ENCODE measurements at regions not wholly inside any gene's neighbourhood (a gene's known extent, or its start where the extent isn't known, plus 50 kb on each side); places are given as distances from the start of the nearest gene placed in this dataset.
A peak's percentile ranks its signal among the peaks of the same experiment; 100 is the strongest.
"Not testable (repeated sequence)": the region's sequence is repeated elsewhere in the genome, so short reads cannot be mapped to it uniquely, and the experiment has no call there.

DNA sequence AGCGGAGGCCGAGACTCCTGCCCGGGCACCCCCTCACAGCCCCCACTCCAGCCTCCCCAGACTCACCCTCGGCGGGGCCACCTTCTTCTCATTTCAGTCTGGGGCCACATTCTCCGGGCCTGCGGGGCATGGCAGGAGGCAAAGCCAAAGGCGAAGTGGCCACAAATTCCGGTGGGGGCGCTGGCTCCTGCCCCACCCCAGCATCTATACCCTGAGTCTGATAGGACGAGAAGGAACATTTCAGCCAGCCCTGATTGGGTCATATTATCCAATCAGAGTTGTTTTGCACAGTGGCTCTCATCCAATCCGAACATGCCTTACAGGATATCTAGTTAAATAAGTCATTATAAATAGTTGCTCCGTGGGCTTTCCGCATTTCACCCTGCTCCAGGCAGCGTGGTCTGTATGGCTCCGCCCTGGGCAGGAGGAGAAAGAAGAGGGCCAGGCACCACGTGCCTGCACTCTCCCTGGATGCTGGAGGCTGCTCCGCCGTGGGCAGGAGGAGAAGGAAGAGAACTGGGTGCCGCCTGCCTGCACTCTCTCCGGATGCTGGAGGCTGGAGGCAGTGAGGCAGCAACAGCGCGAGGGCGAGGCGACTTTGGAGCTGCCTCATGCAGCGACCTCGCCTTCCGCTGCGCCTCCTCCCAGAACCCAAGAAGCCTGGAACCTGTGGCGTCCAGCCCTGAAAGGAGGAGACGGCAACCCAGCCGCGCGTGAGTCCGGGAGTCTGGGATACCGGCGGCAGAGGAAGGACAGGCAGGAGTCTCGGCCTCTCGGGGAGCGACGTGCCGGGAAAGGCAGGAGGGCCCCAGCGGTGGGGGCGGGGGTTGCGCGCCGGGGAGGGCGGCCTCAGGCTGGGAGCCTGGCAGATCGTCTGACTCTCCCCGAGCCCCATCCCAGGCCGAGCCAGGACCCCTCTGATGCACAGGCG, 162.9 kb downstream of the ZNF33B start:
- peaks cover 0 to 15% (median 8%) of the 10 kb centered on the region in 7 donors for H3K9me3 Mint-ChIP-seq
- H3K27me3 Mint-ChIP-seq, result peaks cover 22 to 61% (median 55%) of the 10 kb centered on the region in 3 donors
- H3K36me3 Mint-ChIP-seq, result no peaks in the 10 kb centered on the region
- H3K4me3 Mint-ChIP-seq, result peak overlapping the region in 3 of 8 donors; percentile 44 to 55 (median 49)
- H3K4me1 Mint-ChIP-seq, result peaks cover 0 to 6% (median 5%) of the 10 kb centered on the region in 3 donors
- DNase-seq (no peak), ATAC-seq (ENCODE audit: low read depth in 2 of 2) (no peak)
- H3K27ac Mint-ChIP-seq, result no peak overlapping the region

DNA sequence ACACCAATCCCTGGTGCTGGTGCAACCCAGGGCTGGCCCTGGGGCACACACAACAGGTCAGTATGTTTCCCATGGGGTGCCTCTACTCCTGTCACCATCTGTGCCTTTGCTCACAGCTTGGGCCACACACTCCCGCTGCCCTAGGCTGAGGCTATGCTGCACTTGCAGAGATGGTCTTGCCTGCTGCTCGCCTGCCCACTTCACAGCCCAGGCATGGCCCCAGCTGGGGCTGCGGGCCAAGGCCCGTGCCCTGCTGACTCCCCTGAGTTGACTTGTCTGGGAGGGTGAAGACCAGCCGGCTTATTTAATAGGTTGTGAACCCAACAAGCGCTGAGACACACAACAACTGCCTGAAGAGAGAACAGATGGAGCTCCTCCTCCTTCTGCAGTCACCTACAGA, 184.1 kb downstream of the ZNF33B start:
- ATAC-seq (ENCODE audit: low read depth in 2 of 2), result no peak
- H3K4me3 Mint-ChIP-seq, result no peak overlapping the region
- H3K27ac Mint-ChIP-seq, result no peak overlapping the region
- H3K4me1 Mint-ChIP-seq, result no peaks in the 10 kb centered on the region
- no peak for DNase-seq
- peaks cover 4 to 27% (median 15%) of the 10 kb centered on the region in 7 donors for H3K9me3 Mint-ChIP-seq
- H3K27me3 Mint-ChIP-seq, result no peaks in the 10 kb centered on the region
- peaks cover 0 to 5% of the 10 kb centered on the region in 2 donors for H3K36me3 Mint-ChIP-seq

- DNase-seq (no peak), ATAC-seq (ENCODE audit: low read depth in 2 of 2) (no peak)
- Mint-ChIP-seq H3K4me3 (no peak overlapping the region), H3K27me3 (no peaks in the 10 kb centered on the region), H3K27ac (no peak overlapping the region), H3K36me3 (no peaks in the 10 kb centered on the region), H3K9me3 (peaks cover 0 to 10% (median 0%) of the 10 kb centered on the region in 7 donors), H3K4me1 (no peaks in the 10 kb centered on the region)
Measured at GRCh38 chr10:42431095-42431494, 207.3 kb downstream of the ZNF33B start.

- peaks cover 0 to 5% (median 0%) of the 10 kb centered on the region in 7 donors for H3K9me3 Mint-ChIP-seq
- ATAC-seq (ENCODE audit: low read depth in 2 of 2) (no peak), DNase-seq (no peak)
- no peaks in the 10 kb centered on the region for H3K36me3 Mint-ChIP-seq
- H3K4me1 Mint-ChIP-seq, result no peaks in the 10 kb centered on the region
- H3K27me3 Mint-ChIP-seq, result no peaks in the 10 kb centered on the region
- no peak overlapping the region for H3K27ac Mint-ChIP-seq
- no peak overlapping the region for H3K4me3 Mint-ChIP-seq
Measured at GRCh38 chr10:42428534-42428933, 209.8 kb downstream of the ZNF33B start.

GRCh38 chr10:42422911-42423310, 215.5 kb downstream of the ZNF33B start:
- peaks cover 0 to 15% (median 3%) of the 10 kb centered on the region in 7 donors for H3K9me3 Mint-ChIP-seq
- H3K27me3 Mint-ChIP-seq, result peaks cover 0 to 15% (median 0%) of the 10 kb centered on the region in 3 donors
- H3K27ac Mint-ChIP-seq, result no peak overlapping the region
- DNase-seq (no peak), ATAC-seq (ENCODE audit: low read depth in 2 of 2) (no peak)
- H3K4me1 Mint-ChIP-seq, result no peaks in the 10 kb centered on the region
- H3K36me3 Mint-ChIP-seq, result no peaks in the 10 kb centered on the region
- H3K4me3 Mint-ChIP-seq, result no peak overlapping the region

DNA sequence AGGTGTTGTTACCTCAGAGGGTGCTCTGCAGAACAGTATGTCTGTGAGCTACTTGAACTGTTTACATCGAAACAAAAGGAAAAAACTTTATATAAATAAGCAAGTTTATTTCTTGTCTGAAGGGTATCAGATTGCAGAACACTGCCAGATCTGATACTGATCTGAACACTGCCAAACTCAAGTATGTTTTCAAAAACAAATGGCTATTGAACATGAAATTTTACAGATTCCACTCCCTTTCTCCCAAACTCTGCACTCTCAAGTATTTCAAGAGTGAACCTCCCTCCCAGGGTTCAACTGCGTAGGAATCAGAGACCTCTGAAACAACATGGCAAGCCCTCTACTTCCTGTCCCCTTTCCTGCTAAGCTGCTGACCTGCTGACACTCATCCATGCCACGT, 216.6 kb downstream of the ZNF33B start:
- Mint-ChIP-seq H3K27me3 (peaks cover 0 to 15% (median 0%) of the 10 kb centered on the region in 3 donors), H3K4me1 (no peaks in the 10 kb centered on the region), H3K36me3 (no peaks in the 10 kb centered on the region), H3K27ac (no peak overlapping the region), H3K9me3 (peaks cover 0 to 15% (median 3%) of the 10 kb centered on the region in 7 donors), H3K4me3 (peak overlapping the region in 1 of 8 donors; percentile 9)
- DNase-seq (no peak), ATAC-seq (ENCODE audit: low read depth in 2 of 2) (no peak)

DNA sequence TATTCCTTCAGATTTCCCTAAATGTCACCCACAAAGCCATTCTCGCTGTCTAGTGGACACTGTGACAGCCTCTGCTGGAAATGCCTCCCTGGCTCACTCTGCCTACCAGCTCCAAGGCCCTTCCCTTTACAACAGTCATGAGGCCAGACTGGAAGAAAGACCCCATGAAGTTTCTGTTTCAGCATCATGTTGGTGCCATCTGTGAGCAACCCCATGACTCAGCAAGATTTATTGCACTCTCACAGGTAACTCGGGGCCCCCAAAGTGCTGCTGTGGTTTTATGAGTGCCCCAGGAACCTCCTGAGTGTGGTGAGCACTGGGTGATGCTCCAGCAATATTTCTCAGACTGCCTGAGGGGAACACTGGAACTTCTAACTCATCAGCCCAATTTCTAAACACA, 218.6 kb downstream of the ZNF33B start:
- no peak overlapping the region for H3K4me3 Mint-ChIP-seq
- peaks cover 0 to 15% (median 5%) of the 10 kb centered on the region in 7 donors for H3K9me3 Mint-ChIP-seq
- no peaks in the 10 kb centered on the region for H3K36me3 Mint-ChIP-seq
- peaks cover 0 to 15% (median 0%) of the 10 kb centered on the region in 3 donors for H3K27me3 Mint-ChIP-seq
- H3K27ac Mint-ChIP-seq, result no peak overlapping the region
- DNase-seq, result no peak
- H3K4me1 Mint-ChIP-seq, result no peaks in the 10 kb centered on the region
- no peak for ATAC-seq (ENCODE audit: low read depth in 2 of 2)

- no peak for DNase-seq
- H3K27ac Mint-ChIP-seq, result no peak overlapping the region
- ATAC-seq (ENCODE audit: low read depth in 2 of 2), result no peak
- no peaks in the 10 kb centered on the region for H3K4me1 Mint-ChIP-seq
- no peaks in the 10 kb centered on the region for H3K27me3 Mint-ChIP-seq
- no peak overlapping the region for H3K4me3 Mint-ChIP-seq
- H3K9me3 Mint-ChIP-seq, result peaks cover 6 to 15% (median 14%) of the 10 kb centered on the region in 7 donors
- H3K36me3 Mint-ChIP-seq, result peaks cover 0 to 4% of the 10 kb centered on the region in 2 donors
Measured at GRCh38 chr10:42380926-42381547, 257.3 kb downstream of the ZNF33B start.

DNA sequence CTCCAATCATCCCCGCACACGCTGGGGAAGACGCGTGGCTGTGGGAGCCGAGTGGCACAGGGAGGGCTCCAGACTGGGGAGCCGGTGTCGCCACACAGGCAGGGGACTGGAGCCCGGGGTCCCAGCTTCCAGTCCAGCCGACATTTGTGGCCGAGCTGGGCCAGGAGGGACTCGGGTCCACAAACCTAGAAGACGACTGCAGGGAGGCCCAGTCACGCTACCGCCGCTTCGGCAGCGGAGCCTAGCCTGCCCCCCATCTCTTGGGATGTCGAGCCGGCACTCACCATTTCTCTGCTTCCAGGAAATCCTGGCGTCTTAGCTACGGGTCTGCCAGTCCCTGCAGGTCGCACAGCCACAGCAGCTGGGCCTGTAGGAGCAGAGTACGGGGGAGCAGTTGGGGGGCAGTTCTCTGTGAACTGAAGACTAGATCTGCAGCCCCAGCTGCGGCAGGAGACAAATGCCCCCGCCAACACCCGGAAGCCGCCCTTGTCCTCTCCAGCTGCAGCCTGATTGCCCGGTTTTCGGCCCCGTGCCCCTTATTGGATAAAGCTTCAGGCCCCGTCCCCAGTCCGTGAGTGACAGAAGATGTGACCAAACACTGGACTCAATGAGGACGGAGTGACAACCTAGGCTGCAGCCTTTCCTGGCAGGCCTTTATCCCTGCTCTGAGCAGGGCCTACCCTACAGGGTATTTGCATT, 270.7 kb downstream of the ZNF33B start:
- Mint-ChIP-seq H3K4me3 (peak overlapping the region; percentile 59 to 96 (median 82)), H3K27me3 (peaks cover 0 to 4% (median 0%) of the 10 kb centered on the region in 3 donors), H3K9me3 (peaks cover 4 to 45% (median 10%) of the 10 kb centered on the region in 7 donors), H3K36me3 (peaks cover 8% of the 10 kb centered on the region in 2 donors), H3K4me1 (peaks cover 0 to 6% (median 0%) of the 10 kb centered on the region in 3 donors), H3K27ac (peak overlapping the region in 2 of 6 donors; percentile 11 to 59)
- peak; percentile 50 for DNase-seq
- ATAC-seq (ENCODE audit: low read depth in 2 of 2), result peak; percentile 87 to 91

DNA sequence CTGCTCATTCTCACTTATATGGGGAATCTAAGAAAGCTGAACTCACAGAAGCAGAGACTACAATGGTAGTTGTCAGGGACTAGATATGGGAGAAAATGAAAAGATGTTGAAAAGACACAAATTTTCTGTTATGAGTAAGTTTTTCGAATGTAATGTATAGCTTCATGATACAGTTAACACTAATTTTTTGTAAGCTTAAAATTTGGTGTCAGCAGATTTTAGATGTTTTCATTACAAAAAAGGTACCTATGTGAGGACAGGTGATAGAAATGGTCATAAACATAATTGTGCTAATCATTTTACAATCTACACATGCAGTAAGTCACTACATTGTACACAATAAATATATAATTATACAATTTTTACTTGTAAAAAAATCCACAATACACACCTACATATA, 286.6 kb downstream of the ZNF33B start:
- no peaks in the 10 kb centered on the region for H3K4me1 Mint-ChIP-seq
- peaks cover 7 to 9% of the 10 kb centered on the region in 2 donors for H3K36me3 Mint-ChIP-seq
- no peak for DNase-seq
- H3K27me3 Mint-ChIP-seq, result no peaks in the 10 kb centered on the region
- H3K27ac Mint-ChIP-seq, result no peak overlapping the region
- H3K4me3 Mint-ChIP-seq, result peak overlapping the region in 1 of 8 donors; percentile 30
- peaks cover 0 to 60% (median 47%) of the 10 kb centered on the region in 7 donors for H3K9me3 Mint-ChIP-seq
- ATAC-seq (ENCODE audit: low read depth in 2 of 2), result no peak

DNA sequence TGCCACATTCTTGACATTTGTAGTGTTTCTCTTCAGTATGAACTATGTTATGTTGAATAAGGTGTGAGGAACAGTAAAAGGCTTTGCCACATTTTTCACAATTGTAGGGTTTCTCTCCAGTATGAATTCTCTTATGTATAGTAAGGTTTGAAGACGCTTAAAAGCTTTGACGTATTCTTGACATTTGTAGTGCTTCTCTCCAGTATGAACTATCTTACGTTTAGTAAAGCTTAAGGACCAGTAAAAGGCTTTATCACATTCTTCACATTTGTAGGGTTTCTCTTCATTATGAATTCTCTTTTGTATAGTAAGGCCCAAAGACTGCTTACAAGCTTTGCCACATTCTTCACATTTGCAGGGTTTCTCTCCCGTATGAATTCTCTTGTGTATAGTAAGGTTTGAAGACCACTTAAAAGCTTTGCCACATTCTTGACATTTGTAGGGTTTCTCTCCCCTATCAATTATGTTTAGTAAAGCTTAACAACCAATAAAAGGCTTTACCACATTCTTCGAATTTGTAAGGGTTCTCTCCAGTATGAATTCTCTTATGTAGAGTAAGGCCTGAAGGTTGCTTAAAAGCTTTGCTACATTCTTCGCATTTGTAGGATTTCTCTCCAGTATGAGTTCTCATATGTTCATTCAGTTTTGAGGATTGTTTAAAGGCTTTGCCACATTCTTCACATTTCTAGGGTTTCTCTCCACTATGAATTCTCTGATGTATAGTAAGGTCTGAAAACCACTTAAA, 301.6 kb downstream of the ZNF33B start:
- not testable (repeated sequence) for H3K27ac Mint-ChIP-seq; DNase-seq; H3K4me1 Mint-ChIP-seq; H3K4me3 Mint-ChIP-seq; H3K27me3 Mint-ChIP-seq; ATAC-seq (ENCODE audit: low read depth in 2 of 2)
- H3K36me3 Mint-ChIP-seq, result peaks cover 14 to 19% of the 10 kb centered on the region in 2 donors
- peaks cover 0 to 79% (median 64%) of the 10 kb centered on the region in 7 donors for H3K9me3 Mint-ChIP-seq

DNA sequence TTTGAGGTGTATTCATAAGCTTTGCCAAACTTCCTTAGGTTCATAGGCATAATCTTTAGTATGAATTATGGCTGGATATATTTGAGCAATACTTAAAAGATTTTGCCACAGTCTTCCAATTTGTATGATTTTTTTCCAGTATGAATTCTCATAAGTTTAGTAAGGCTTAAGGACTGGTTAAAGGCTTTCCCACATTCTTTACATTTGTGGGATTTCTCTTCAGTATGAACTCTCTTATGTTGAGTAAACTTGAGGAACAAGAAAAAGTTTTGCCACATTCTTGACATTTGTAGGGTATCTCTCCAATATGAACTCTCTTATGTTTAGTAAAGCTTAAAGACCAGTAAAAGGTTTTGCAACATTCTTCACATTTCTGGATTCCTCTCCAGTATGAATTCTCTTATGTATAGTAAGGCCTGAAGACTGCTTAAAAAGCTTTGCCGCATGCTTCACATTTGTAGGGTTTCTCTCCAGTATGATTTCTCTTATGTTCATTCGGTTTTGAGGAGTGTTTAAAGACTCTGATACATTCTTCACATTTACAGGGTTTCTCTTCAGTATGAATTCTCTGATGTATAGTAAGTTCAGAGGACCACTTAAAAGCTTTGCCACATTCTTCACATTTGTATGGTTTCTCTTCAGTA, 302.6 kb downstream of the ZNF33B start:
- not testable (repeated sequence) for DNase-seq; ATAC-seq (ENCODE audit: low read depth in 2 of 2); H3K27me3 Mint-ChIP-seq; H3K4me1 Mint-ChIP-seq; H3K27ac Mint-ChIP-seq; H3K4me3 Mint-ChIP-seq
- H3K36me3 Mint-ChIP-seq, result peaks cover 14 to 19% of the 10 kb centered on the region in 2 donors
- peaks cover 0 to 84% (median 69%) of the 10 kb centered on the region in 7 donors for H3K9me3 Mint-ChIP-seq

Measured in naive B cell (primary cell).